GM12878 (cell line): ENCODE measurements at regions not wholly inside any gene's neighbourhood (a gene's known extent, or its start where the extent isn't known, plus 50 kb on each side); places are given as distances from the start of the nearest gene placed in this dataset.

Experiments used
- ATF2 ChIP-seq: IDR thresholded peaks from 2 replicates; pipeline ENCODE4 v1.6.1; 2012; ENCODE audit warnings: low read length, inconsistent platforms
- BCLAF1 ChIP-seq: fragments of 450-650 bp; IDR thresholded peaks from 2 replicates; pipeline ENCODE4 v1.6.1; 2017; ENCODE audit warnings: antibody characterized with exemption, mild to moderate bottlenecking, moderate library complexity
- BHLHE40 ChIP-seq, 2 experiments: fragments of 450-650 bp in 1 of 2; IDR thresholded peaks; 2 replicates each; pipeline ENCODE4 v1.6.1; 2011 to 2017; ENCODE audit warnings: low read depth in 2 of 2, borderline replicate concordance in 1 of 2, improper control_type of control experiment in 1 of 2, low read length in 1 of 2, mild to moderate bottlenecking in 1 of 2
- BRCA1 ChIP-seq: IDR thresholded peaks from 2 replicates; pipeline ENCODE4 v1.6.1; 2011; ENCODE audit warnings: low read depth, low read length, improper control_type of control experiment
- CEBPB ChIP-seq, 2 experiments: fragments of 150-350 bp in 1 of 2; IDR thresholded peaks; 2 replicates each; pipeline ENCODE4 v1.6.1; 2012 to 2014; ENCODE audit warnings: low read depth in 2 of 2, low read length in 2 of 2, borderline replicate concordance in 1 of 2, inconsistent platforms in 1 of 2
- CTCF ChIP-seq, 3 experiments: IDR thresholded peaks in 2 of 3; conservative IDR thresholded peaks in 1 of 3; 2 replicates each; pipeline ENCODE4 v1.5.1; 2011; ENCODE audit warnings: low read depth in 3 of 3, low read length in 3 of 3, mild to moderate bottlenecking in 3 of 3, control low read depth in 2 of 3, moderate library complexity in 2 of 3, inconsistent platforms in 1 of 3, mixed read lengths in 1 of 3; ENCODE audit not compliant: control insufficient read depth in 2 of 3, insufficient read depth in 1 of 3; ENCODE audit errors: extremely low read depth in 1 of 3
- EZH2 ChIP-seq: IDR thresholded peaks from 2 replicates; pipeline ENCODE4 v1.6.1; 2012; ENCODE audit warnings: low read depth, mild to moderate bottlenecking, control low read depth, inconsistent platforms, low read length, borderline replicate concordance; ENCODE audit not compliant: control insufficient read depth
- FOXM1 ChIP-seq: IDR thresholded peaks from 2 replicates; pipeline ENCODE4 v1.6.1; 2012; ENCODE audit warnings: low read depth, mild to moderate bottlenecking, inconsistent platforms, low read length, moderate library complexity
- MXI1 ChIP-seq: fragments of 150-350 bp; IDR thresholded peaks from 2 replicates; pipeline ENCODE4 v1.6.1; 2011; ENCODE audit warnings: low read depth, mild to moderate bottlenecking, inconsistent platforms, low read length, improper control_type of control experiment
- REST ChIP-seq: IDR thresholded peaks from 2 replicates; pipeline ENCODE4 v1.6.1; 2012; ENCODE audit warnings: mild to moderate bottlenecking, low read depth, low read length
- SMC3 ChIP-seq: IDR thresholded peaks from 2 replicates; pipeline ENCODE4 v1.6.1; 2011; ENCODE audit warnings: low read length, improper control_type of control experiment, borderline replicate concordance
- TF ChIP-seq, protein P1 (sequence below): fragments of 150-350 bp; IDR thresholded peaks from 2 replicates; pipeline ENCODE4 v1.6.1; 2016; ENCODE audit warnings: low read depth, low read length

DNA sequence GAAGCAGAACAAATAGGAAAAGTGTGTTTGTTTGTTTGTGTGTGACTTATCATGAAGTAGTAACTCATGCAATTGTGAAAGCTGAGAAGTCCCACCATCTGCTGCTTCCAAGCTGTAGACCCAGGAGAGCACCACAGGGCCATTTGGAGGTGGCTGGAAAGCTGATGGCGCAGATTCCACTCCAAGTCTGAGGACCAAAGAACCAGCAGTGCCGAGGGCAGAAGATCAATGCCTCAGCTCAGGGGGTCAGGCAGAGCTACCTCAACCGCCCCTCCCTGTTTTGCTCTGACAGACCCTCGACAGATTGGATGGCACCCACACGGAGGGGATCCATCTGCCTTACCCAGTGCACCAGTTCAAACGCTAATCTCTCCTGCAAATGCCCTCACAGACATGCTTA, 896.2 kb downstream of the BRD1 start:
- no peak for TF ChIP-seq EZH2
- no peak for TF ChIP-seq CTCF (IDR thresholded peaks at IDR 0.05 in 2 of 3, conservative IDR thresholded peaks at IDR 0.05 in 1 of 3; ENCODE audit: control insufficient read depth in 2 of 3, extremely low read depth in 1 of 3, insufficient read depth in 1 of 3, low read depth in 3 of 3, low read length in 3 of 3)
- TF ChIP-seq ATF2, result no peak
- TF ChIP-seq CEBPB (IDR thresholded peaks at IDR 0.05; ENCODE audit: borderline replicate concordance in 1 of 2, low read depth in 2 of 2, low read length in 2 of 2), result no peak
- TF ChIP-seq SMC3, result no peak
- TF ChIP-seq REST, result no peak
- TF ChIP-seq BRCA1, result no peak
- TF ChIP-seq, protein P1, sequence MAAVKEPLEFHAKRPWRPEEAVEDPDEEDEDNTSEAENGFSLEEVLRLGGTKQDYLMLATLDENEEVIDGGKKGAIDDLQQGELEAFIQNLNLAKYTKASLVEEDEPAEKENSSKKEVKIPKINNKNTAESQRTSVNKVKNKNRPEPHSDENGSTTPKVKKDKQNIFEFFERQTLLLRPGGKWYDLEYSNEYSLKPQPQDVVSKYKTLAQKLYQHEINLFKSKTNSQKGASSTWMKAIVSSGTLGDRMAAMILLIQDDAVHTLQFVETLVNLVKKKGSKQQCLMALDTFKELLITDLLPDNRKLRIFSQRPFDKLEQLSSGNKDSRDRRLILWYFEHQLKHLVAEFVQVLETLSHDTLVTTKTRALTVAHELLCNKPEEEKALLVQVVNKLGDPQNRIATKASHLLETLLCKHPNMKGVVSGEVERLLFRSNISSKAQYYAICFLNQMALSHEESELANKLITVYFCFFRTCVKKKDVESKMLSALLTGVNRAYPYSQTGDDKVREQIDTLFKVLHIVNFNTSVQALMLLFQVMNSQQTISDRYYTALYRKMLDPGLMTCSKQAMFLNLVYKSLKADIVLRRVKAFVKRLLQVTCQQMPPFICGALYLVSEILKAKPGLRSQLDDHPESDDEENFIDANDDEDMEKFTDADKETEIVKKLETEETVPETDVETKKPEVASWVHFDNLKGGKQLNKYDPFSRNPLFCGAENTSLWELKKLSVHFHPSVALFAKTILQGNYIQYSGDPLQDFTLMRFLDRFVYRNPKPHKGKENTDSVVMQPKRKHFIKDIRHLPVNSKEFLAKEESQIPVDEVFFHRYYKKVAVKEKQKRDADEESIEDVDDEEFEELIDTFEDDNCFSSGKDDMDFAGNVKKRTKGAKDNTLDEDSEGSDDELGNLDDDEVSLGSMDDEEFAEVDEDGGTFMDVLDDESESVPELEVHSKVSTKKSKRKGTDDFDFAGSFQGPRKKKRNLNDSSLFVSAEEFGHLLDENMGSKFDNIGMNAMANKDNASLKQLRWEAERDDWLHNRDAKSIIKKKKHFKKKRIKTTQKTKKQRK, result no peak
- no peak for TF ChIP-seq BCLAF1
- TF ChIP-seq FOXM1, result no peak
- TF ChIP-seq BHLHE40 (IDR thresholded peaks at IDR 0.05; ENCODE audit: borderline replicate concordance in 1 of 2, low read depth in 2 of 2, low read length in 1 of 2), result no peak
- no peak for TF ChIP-seq MXI1
